PC-9 (cell line): ENCODE measurements at regions not wholly inside any gene's neighbourhood (a gene's known extent, or its start where the extent isn't known, plus 50 kb on each side); places are given as distances from the start of the nearest gene placed in this dataset.

Source experiments
- BruUV-seq: library from RNA; stranded (reverse); fragments of 400-500 nt; replicated peaks from 2 replicates; lab custom pipeline; 2021; lab: Mats Ljungman, UMichigan
- CTCF ChIA-PET: fragments of 300-600 bp; sonication (Branson Sonifier 250); formaldehyde crosslinking; loops from one replicate; lab custom pipeline; 2022; ENCODE audit warnings: antibody characterized with exemption; lab: Charles Lee
- POLR2A ChIA-PET: fragments of 300-600 bp; sonication (Branson Sonifier 250); formaldehyde crosslinking; loops from one replicate; lab custom pipeline; 2022; ENCODE audit warnings: antibody characterized with exemption; ENCODE audit not compliant: unreplicated experiment; lab: Charles Lee
- DNase-seq, 2 experiments: peaks; one replicate each; pipeline versions ENCODE4 v3.0.0 to v3.0.0-alpha.2; 2015 to 2022; ENCODE audit warnings: mixed read lengths in 1 of 2
- H2AFZ ChIP-seq: fragments of 200-600 bp; sonication (generic); 2 replicates; pipeline ENCODE4 v1.8.1; 2017; ENCODE audit warnings: antibody characterized with exemption
- H3F3A ChIP-seq: fragments of 200-600 bp; sonication (generic); 2 replicates; pipeline ENCODE4 v1.8.1; 2017; ENCODE audit warnings: antibody characterized with exemption, mild to moderate bottlenecking, low read depth; ENCODE audit not compliant: insufficient read depth
- H3K27ac ChIP-seq: fragments of 200-600 bp; sonication (generic); 2 replicates; pipeline ENCODE4 v1.6.1; 2016; ENCODE audit warnings: mixed run types
- H3K27me3 ChIP-seq: fragments of 200-600 bp; sonication (generic); 2 replicates; pipeline ENCODE4 v1.6.1; 2016; ENCODE audit warnings: low read depth, mixed run types; ENCODE audit not compliant: insufficient read depth
- H3K36me3 ChIP-seq: fragments of 200-600 bp; sonication (generic); 2 replicates; pipeline ENCODE4 v1.6.1; 2016; ENCODE audit warnings: low read depth, mixed run types
- H3K4me1 ChIP-seq: fragments of 200-600 bp; sonication (generic); replicated peaks from 2 replicates; pipeline ENCODE4 v1.6.1; 2016; ENCODE audit warnings: mixed run types; ENCODE audit not compliant: insufficient read depth
- H3K4me2 ChIP-seq: fragments of 200-600 bp; sonication (generic); 2 replicates; pipeline ENCODE4 v1.6.1; 2017; ENCODE audit warnings: mixed run types
- H3K4me3 ChIP-seq: fragments of 200-600 bp; sonication (generic); 2 replicates; pipeline ENCODE4 v1.6.1; 2016; ENCODE audit warnings: mixed run types
- H3K79me2 ChIP-seq: fragments of 200-600 bp; sonication (generic); 2 replicates; pipeline ENCODE4 v1.6.1; 2017; ENCODE audit warnings: low read depth, mixed run types
- H3K9me2 ChIP-seq: fragments of 200-600 bp; sonication (generic); 2 replicates; pipeline ENCODE4 v1.8.1; 2017; ENCODE audit warnings: mild to moderate bottlenecking; ENCODE audit not compliant: insufficient read depth
- H3K9me3 ChIP-seq: fragments of 200-600 bp; sonication (generic); 2 replicates; pipeline ENCODE4 v1.8.1; 2016; ENCODE audit warnings: low read depth; ENCODE audit not compliant: insufficient read depth
- H4K20me1 ChIP-seq: fragments of 200-600 bp; sonication (generic); 2 replicates; pipeline ENCODE4 v1.8.1; 2017; ENCODE audit not compliant: insufficient read depth
- EZH2 ChIP-seq: fragments of 200-600 bp; sonication (generic); IDR thresholded peaks from 2 replicates; pipeline ENCODE4 v1.8.0; 2017; ENCODE audit warnings: antibody characterized with exemption, low read depth
- intact Hi-C: fragments of 100-400 bp; cut with micrococcal nuclease; formaldehyde crosslinking; loops from one replicate; pipeline ENCODE4 v1.10.0; 2022; ENCODE audit not compliant: unreplicated experiment
- TF ChIP-seq, protein P1 (sequence below): fragments of 200-600 bp; sonication (generic); conservative IDR thresholded peaks from 2 replicates; pipeline ENCODE4 v1.6.1; 2017; ENCODE audit warnings: mixed run types, antibody characterized with exemption, mild to moderate bottlenecking, moderate library complexity

DNA sequence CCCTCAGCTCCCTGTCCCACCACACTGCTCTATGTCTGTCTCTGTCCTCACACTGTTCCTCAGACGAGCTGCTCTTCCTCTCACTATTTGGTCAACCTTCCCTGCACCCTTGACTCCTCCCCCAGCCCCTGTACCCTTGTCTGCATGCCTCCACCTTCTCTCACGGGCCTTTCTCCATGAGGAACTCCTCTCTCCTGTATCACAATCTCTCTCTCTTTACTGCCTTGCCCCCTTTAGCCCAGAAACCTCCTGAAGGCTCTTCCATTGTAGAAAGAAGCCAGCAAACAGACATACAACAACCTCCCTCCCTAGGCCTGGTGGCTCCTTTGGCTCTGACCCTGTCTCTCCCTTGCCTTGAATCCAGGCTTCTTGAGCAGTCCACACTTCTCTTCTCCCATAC lies 251.6 kb upstream of the CSF3R start:
- peaks cover 12% of the 10 kb centered on the region for H3K4me1 ChIP-seq
- TF ChIP-seq, protein P1, sequence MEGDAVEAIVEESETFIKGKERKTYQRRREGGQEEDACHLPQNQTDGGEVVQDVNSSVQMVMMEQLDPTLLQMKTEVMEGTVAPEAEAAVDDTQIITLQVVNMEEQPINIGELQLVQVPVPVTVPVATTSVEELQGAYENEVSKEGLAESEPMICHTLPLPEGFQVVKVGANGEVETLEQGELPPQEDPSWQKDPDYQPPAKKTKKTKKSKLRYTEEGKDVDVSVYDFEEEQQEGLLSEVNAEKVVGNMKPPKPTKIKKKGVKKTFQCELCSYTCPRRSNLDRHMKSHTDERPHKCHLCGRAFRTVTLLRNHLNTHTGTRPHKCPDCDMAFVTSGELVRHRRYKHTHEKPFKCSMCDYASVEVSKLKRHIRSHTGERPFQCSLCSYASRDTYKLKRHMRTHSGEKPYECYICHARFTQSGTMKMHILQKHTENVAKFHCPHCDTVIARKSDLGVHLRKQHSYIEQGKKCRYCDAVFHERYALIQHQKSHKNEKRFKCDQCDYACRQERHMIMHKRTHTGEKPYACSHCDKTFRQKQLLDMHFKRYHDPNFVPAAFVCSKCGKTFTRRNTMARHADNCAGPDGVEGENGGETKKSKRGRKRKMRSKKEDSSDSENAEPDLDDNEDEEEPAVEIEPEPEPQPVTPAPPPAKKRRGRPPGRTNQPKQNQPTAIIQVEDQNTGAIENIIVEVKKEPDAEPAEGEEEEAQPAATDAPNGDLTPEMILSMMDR: no peak
- TF ChIP-seq EZH2: no peak
- H2AFZ ChIP-seq: no peak overlapping the region
- DNase-seq: no peak
- H3K79me2 ChIP-seq: no peaks in the 10 kb centered on the region
- H3K4me2 ChIP-seq: no peak overlapping the region
- no peaks in the 10 kb centered on the region for H3F3A ChIP-seq
- intact Hi-C loops: no loop called here
- BruUV-seq: no TSS peak
- no peaks in the 10 kb centered on the region for H3K36me3 ChIP-seq
- no peak overlapping the region for H3K27ac ChIP-seq
- H3K9me3 ChIP-seq: no peaks in the 10 kb centered on the region
- H3K27me3 ChIP-seq: peaks cover 36% of the 10 kb centered on the region
- no peak overlapping the region for H3K4me3 ChIP-seq
- H4K20me1 ChIP-seq: no peaks in the 10 kb centered on the region
- H3K9me2 ChIP-seq: no peaks in the 10 kb centered on the region
- CTCF ChIA-PET: no interaction called here
- POLR2A ChIA-PET: no interaction called here

DNA sequence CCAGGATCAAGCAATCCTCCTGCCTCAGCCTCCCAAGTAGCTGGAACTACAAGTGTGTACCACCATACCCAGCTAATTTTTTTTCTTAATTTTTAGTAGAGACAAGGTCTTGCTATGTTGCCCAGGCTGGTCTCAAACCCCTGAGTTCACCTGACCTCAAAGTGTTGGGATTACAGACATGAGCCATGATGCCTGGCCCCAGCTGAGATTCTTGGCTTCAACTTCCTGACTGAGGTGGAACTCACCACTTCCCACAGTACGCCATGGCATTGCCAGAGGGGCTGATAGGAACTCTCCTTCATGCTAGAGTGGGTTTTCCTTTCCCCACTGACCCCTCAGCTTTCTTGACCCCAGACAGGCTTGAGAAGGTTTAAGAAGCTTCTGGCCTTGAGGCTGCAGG lies 251.0 kb upstream of the CSF3R start:
- H3K27me3 ChIP-seq: peaks cover 32% of the 10 kb centered on the region
- ChIA-PET CTCF (no interaction called here), POLR2A (no interaction called here)
- H3K79me2 ChIP-seq: no peaks in the 10 kb centered on the region
- H3K4me3 ChIP-seq: no peak overlapping the region
- no peak overlapping the region for H3K27ac ChIP-seq
- H3K4me1 ChIP-seq: peaks cover 12% of the 10 kb centered on the region
- H3K36me3 ChIP-seq: no peaks in the 10 kb centered on the region
- intact Hi-C loops: no loop called here
- H3K4me2 ChIP-seq: no peak overlapping the region
- H4K20me1 ChIP-seq: no peaks in the 10 kb centered on the region
- H3K9me2 ChIP-seq: no peaks in the 10 kb centered on the region
- no peak for DNase-seq
- H3K9me3 ChIP-seq: no peaks in the 10 kb centered on the region
- H3F3A ChIP-seq: no peaks in the 10 kb centered on the region
- no TSS peak for BruUV-seq
- TF ChIP-seq EZH2: no peak
- TF ChIP-seq, protein P1: no peak
- H2AFZ ChIP-seq: no peak overlapping the region

DNA sequence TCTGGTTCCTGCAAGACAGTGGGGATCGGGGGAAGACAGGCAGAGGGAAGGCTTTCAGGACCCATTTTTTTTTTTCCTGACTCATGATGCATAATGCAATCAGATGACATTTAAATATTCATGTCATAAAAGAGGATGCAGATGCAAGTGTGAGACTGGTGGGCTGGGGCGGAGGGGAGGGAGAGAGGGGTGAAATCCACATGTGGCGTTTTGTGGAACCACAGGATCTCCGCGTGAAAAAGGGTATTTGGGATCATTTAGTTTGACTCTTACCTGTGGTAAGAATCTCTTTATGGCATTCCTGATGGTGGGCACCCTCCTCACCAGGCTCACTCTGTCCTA lies 249.3 kb upstream of the CSF3R start:
- Histone ChIP-seq H2AFZ (no peak overlapping the region), H3K79me2 (no peaks in the 10 kb centered on the region), H3K4me2 (no peak overlapping the region), H3K4me3 (no peak overlapping the region), H4K20me1 (no peaks in the 10 kb centered on the region), H3F3A (no peaks in the 10 kb centered on the region), H3K4me1 (peaks cover 12% of the 10 kb centered on the region), H3K36me3 (no peaks in the 10 kb centered on the region), H3K9me2 (no peaks in the 10 kb centered on the region; the same call in 1 of the 2 replicates), H3K27ac (no peak overlapping the region), H3K27me3 (peaks cover 26% of the 10 kb centered on the region), H3K9me3 (no peaks in the 10 kb centered on the region)
- no TSS peak for BruUV-seq
- ChIA-PET CTCF (no interaction called here), POLR2A (no interaction called here)
- no peak for DNase-seq
- intact Hi-C loops: no loop called here
- TF ChIP-seq EZH2: no peak
- TF ChIP-seq, protein P1: no peak
